Mesendoderm (in vitro differentiated cells): ENCODE measurements at regions not wholly inside any gene's neighbourhood (a gene's known extent, or its start where the extent isn't known, plus 50 kb on each side); places are given as distances from the start of the nearest gene placed in this dataset.

ENCODE experiments used
- DNase-seq: peaks from one replicate; pipeline ENCODE4 v3.0.0; 2013
- H2AK5ac ChIP-seq: 2 replicates; pipeline ENCODE4 v1.6.1; 2013; ENCODE audit warnings: low read length, inconsistent platforms
- H2BK120ac ChIP-seq: 2 replicates; pipeline ENCODE4 v1.6.1; 2013; ENCODE audit warnings: low read depth, mild to moderate bottlenecking, low read length, moderate library complexity, mixed read lengths
- H2BK15ac ChIP-seq: replicated peaks from 2 replicates; pipeline ENCODE4 v1.6.1; 2013; ENCODE audit warnings: low read depth, mild to moderate bottlenecking, moderate library complexity
- H2BK5ac ChIP-seq: 2 replicates; pipeline ENCODE4 v1.6.1; 2013; ENCODE audit warnings: low read length, inconsistent platforms
- H3K18ac ChIP-seq: 2 replicates; pipeline ENCODE4 v1.6.1; 2013; ENCODE audit warnings: mild to moderate bottlenecking, low read length, mixed read lengths
- H3K23ac ChIP-seq: one replicate; pipeline ENCODE4 v1.6.1; 2013; ENCODE audit warnings: low read length
- H3K27ac ChIP-seq: 2 replicates; pipeline ENCODE4 v1.5.1; 2013; ENCODE audit warnings: low read depth, mild to moderate bottlenecking, inconsistent platforms, low read length, moderate library complexity
- H3K27me3 ChIP-seq: 2 replicates; pipeline ENCODE4 v1.6.1; 2013; ENCODE audit warnings: low read length, control low read depth, mild to moderate bottlenecking, inconsistent platforms; ENCODE audit not compliant: insufficient read depth, poor library complexity
- H3K36me3 ChIP-seq: 2 replicates; pipeline ENCODE4 v1.6.1; 2013; ENCODE audit warnings: low read length, inconsistent platforms; ENCODE audit not compliant: control insufficient read depth, insufficient read depth
- H3K4ac ChIP-seq: one replicate; pipeline ENCODE4 v1.6.1; 2013; ENCODE audit warnings: low read depth, mild to moderate bottlenecking, low read length, moderate library complexity
- H3K4me1 ChIP-seq: 2 replicates; pipeline ENCODE4 v1.6.1; 2013; ENCODE audit warnings: low read depth, low read length, inconsistent platforms; ENCODE audit not compliant: control insufficient read depth
- H3K4me2 ChIP-seq: 2 replicates; pipeline ENCODE4 v1.6.1; 2013; ENCODE audit warnings: low read length
- H3K4me3 ChIP-seq: 2 replicates; pipeline ENCODE4 v1.5.1; 2013; ENCODE audit warnings: mild to moderate bottlenecking, low read length
- H3K56ac ChIP-seq: one replicate; pipeline ENCODE4 v1.6.1; 2013; ENCODE audit warnings: low read length
- H3K79me1 ChIP-seq: 2 replicates; pipeline ENCODE4 v1.6.1; 2013; ENCODE audit warnings: low read length, inconsistent platforms
- H3K79me2 ChIP-seq: 2 replicates; pipeline ENCODE4 v1.6.1; 2013; ENCODE audit warnings: mild to moderate bottlenecking, low read length; ENCODE audit not compliant: control insufficient read depth, insufficient read depth
- H3K9ac ChIP-seq: 2 replicates; pipeline ENCODE4 v1.6.1; 2013; ENCODE audit warnings: low read length, inconsistent platforms
- H4K5ac ChIP-seq: one replicate; pipeline ENCODE4 v1.6.1; 2013; ENCODE audit warnings: low read length
- H4K8ac ChIP-seq: one replicate; pipeline ENCODE4 v1.6.1; 2013; ENCODE audit warnings: low read depth, mild to moderate bottlenecking, control low read depth, low read length, moderate library complexity
- WGBS: extraction: QIAGEN DNeasy Blood & Tissue Kit; methylation state at CpG from one replicate; pipeline ENCODE4 v1.1.7; 2013; ENCODE audit warnings: low lambda C conversion rate, missing lambda C conversion rate; ENCODE audit not compliant: insufficient coverage; ENCODE audit errors: extremely low coverage; 5-methylcytosine and 5-hydroxymethylcytosine counted together

GRCh38 chr5:82901281-82901888 is 175.8 kb downstream of the TMEM167A start:
- Histone ChIP-seq H4K8ac (no peak overlapping the region), H2BK120ac (no peak overlapping the region), H3K9ac (no peak overlapping the region), H3K79me2 (no peaks in the 10 kb centered on the region), H3K23ac (no peak overlapping the region), H3K4me1 (no peaks in the 10 kb centered on the region), H3K36me3 (no peaks in the 10 kb centered on the region), H3K4me3 (no peak overlapping the region), H3K79me1 (no peaks in the 10 kb centered on the region), H3K27me3 (no peaks in the 10 kb centered on the region), H2BK5ac (no peak overlapping the region), H3K4ac (no peak overlapping the region), H3K56ac (no peak overlapping the region), H3K18ac (no peak overlapping the region), H3K4me2 (no peak overlapping the region), H4K5ac (no peak overlapping the region), H3K27ac (no peak overlapping the region), H2AK5ac (no peak overlapping the region), H2BK15ac (no peak overlapping the region)
- no peak for DNase-seq
- WGBS, result no CpG with 5 or more reads among the region's 1 CpG

GRCh38 chr5:82894716-82895115 is 182.5 kb downstream of the TMEM167A start:
- H3K36me3 ChIP-seq, result no peaks in the 10 kb centered on the region
- no peak overlapping the region for H3K23ac ChIP-seq
- H3K79me1 ChIP-seq, result no peaks in the 10 kb centered on the region
- H3K79me2 ChIP-seq, result no peaks in the 10 kb centered on the region
- no peak overlapping the region for H2BK5ac ChIP-seq
- H3K18ac ChIP-seq, result no peak overlapping the region
- no peak overlapping the region for H4K5ac ChIP-seq
- DNase-seq, result no peak
- WGBS, result no CpG with 5 or more reads among the region's 3 CpGs
- no peak overlapping the region for H2BK120ac ChIP-seq
- no peak overlapping the region for H3K4me3 ChIP-seq
- no peak overlapping the region for H3K4me2 ChIP-seq
- H3K27me3 ChIP-seq, result no peaks in the 10 kb centered on the region
- H3K4me1 ChIP-seq, result no peaks in the 10 kb centered on the region
- no peak overlapping the region for H3K56ac ChIP-seq
- no peak overlapping the region for H3K27ac ChIP-seq
- H2BK15ac ChIP-seq, result no peak overlapping the region
- no peak overlapping the region for H4K8ac ChIP-seq
- H3K4ac ChIP-seq, result no peak overlapping the region
- H2AK5ac ChIP-seq, result no peak overlapping the region
- no peak overlapping the region for H3K9ac ChIP-seq

GRCh38 chr5:82889088-82889487 is 188.1 kb downstream of the TMEM167A start:
- Histone ChIP-seq H3K4me1 (no peaks in the 10 kb centered on the region), H3K4me2 (no peak overlapping the region), H2BK120ac (no peak overlapping the region), H3K27me3 (no peaks in the 10 kb centered on the region), H3K27ac (no peak overlapping the region), H3K79me2 (no peaks in the 10 kb centered on the region), H4K5ac (no peak overlapping the region), H3K9ac (no peak overlapping the region), H2BK5ac (no peak overlapping the region), H3K56ac (no peak overlapping the region), H3K18ac (no peak overlapping the region), H3K36me3 (no peaks in the 10 kb centered on the region), H3K23ac (no peak overlapping the region), H3K4ac (no peak overlapping the region), H4K8ac (no peak overlapping the region), H2AK5ac (no peak overlapping the region), H3K4me3 (no peak overlapping the region), H3K79me1 (no peaks in the 10 kb centered on the region), H2BK15ac (no peak overlapping the region)
- DNase-seq, result no peak
- WGBS, result no CpG with 5 or more reads among the region's 1 CpG

GRCh38 chr5:82886911-82887310 is 190.3 kb downstream of the TMEM167A start:
- Histone ChIP-seq H2BK15ac (no peak overlapping the region), H3K4ac (no peak overlapping the region), H3K4me1 (no peaks in the 10 kb centered on the region), H3K4me3 (no peak overlapping the region), H2BK5ac (no peak overlapping the region), H3K36me3 (no peaks in the 10 kb centered on the region), H3K79me2 (no peaks in the 10 kb centered on the region), H3K56ac (no peak overlapping the region), H4K5ac (no peak overlapping the region), H3K27me3 (no peaks in the 10 kb centered on the region), H3K27ac (no peak overlapping the region), H2BK120ac (no peak overlapping the region), H3K9ac (no peak overlapping the region), H4K8ac (no peak overlapping the region), H3K79me1 (no peaks in the 10 kb centered on the region), H2AK5ac (no peak overlapping the region), H3K23ac (no peak overlapping the region), H3K18ac (no peak overlapping the region), H3K4me2 (no peak overlapping the region)
- no CpG with 5 or more reads among the region's 1 CpG for WGBS
- DNase-seq, result no peak

GRCh38 chr5:82885627-82886389 is 191.4 kb downstream of the TMEM167A start:
- Histone ChIP-seq H3K23ac (no peak overlapping the region), H3K18ac (no peak overlapping the region), H3K4me1 (no peaks in the 10 kb centered on the region), H3K9ac (no peak overlapping the region), H2AK5ac (no peak overlapping the region), H3K79me2 (no peaks in the 10 kb centered on the region), H3K36me3 (no peaks in the 10 kb centered on the region), H2BK5ac (no peak overlapping the region), H3K27ac (no peak overlapping the region), H4K8ac (no peak overlapping the region), H3K56ac (no peak overlapping the region), H4K5ac (no peak overlapping the region), H3K4ac (no peak overlapping the region), H2BK15ac (no peak overlapping the region), H2BK120ac (no peak overlapping the region), H3K27me3 (no peaks in the 10 kb centered on the region), H3K4me2 (no peak overlapping the region), H3K79me1 (no peaks in the 10 kb centered on the region), H3K4me3 (no peak overlapping the region)
- WGBS, result no CpG with 5 or more reads among the region's 3 CpGs
- peak; percentile 14 for DNase-seq
